HG03108 (cell line): ENCODE measurements at regions not wholly inside any gene's neighbourhood (a gene's known extent, or its start where the extent isn't known, plus 50 kb on each side); places are given as distances from the start of the nearest gene placed in this dataset.
"Not testable (repeated sequence)": the region's sequence is repeated elsewhere in the genome, so short reads cannot be mapped to it uniquely, and the experiment has no call there.

Experiments used
- ATAC-seq: cut with Tn5 transposase; IDR thresholded peaks from one replicate; pipeline ENCODE4 v1.9.1; 2021; ENCODE audit warnings: moderate library complexity; ENCODE audit not compliant: unreplicated experiment

- no peak for ATAC-seq
These were observed 225.5 kb upstream of the CDH8 start for GRCh38 chr16:62261760-62262159.

- ATAC-seq, result not testable (repeated sequence)
These were observed 222.7 kb upstream of the CDH8 start for GRCh38 chr16:62258931-62259435.

GRCh38 chr16:62256406-62256805 lies 220.2 kb upstream of the CDH8 start:
- no peak for ATAC-seq

- no peak for ATAC-seq
These were observed 218.6 kb upstream of the CDH8 start for GRCh38 chr16:62254847-62255246.

GRCh38 chr16:62254372-62254771 lies 218.1 kb upstream of the CDH8 start:
- ATAC-seq, result no peak

GRCh38 chr16:62253966-62254365 lies 217.7 kb upstream of the CDH8 start:
- ATAC-seq, result no peak

GRCh38 chr16:62249069-62249468 lies 212.8 kb upstream of the CDH8 start:
- ATAC-seq, result no peak

GRCh38 chr16:62240722-62241121 lies 204.5 kb upstream of the CDH8 start:
- ATAC-seq, result no peak

GRCh38 chr16:62225675-62226074 lies 189.4 kb upstream of the CDH8 start:
- no peak for ATAC-seq

GRCh38 chr16:62224646-62225209 lies 188.5 kb upstream of the CDH8 start:
- ATAC-seq, result no peak

- no peak for ATAC-seq
These were observed 180.6 kb upstream of the CDH8 start for GRCh38 chr16:62216837-62217236.

- no peak for ATAC-seq
These were observed 177.5 kb upstream of the CDH8 start for GRCh38 chr16:62213763-62214162.

- ATAC-seq, result no peak
These were observed 172.7 kb upstream of the CDH8 start for GRCh38 chr16:62208934-62209333.

- ATAC-seq, result no peak
These were observed 169.2 kb upstream of the CDH8 start for GRCh38 chr16:62205459-62205858.

- ATAC-seq, result no peak
These were observed 165.7 kb upstream of the CDH8 start for GRCh38 chr16:62201911-62202310.

- ATAC-seq, result no peak
These were observed 158.6 kb upstream of the CDH8 start for GRCh38 chr16:62194828-62195227.

GRCh38 chr16:62190426-62190825 lies 154.2 kb upstream of the CDH8 start:
- ATAC-seq, result no peak

GRCh38 chr16:62177351-62178203 lies 141.3 kb upstream of the CDH8 start:
- no peak for ATAC-seq

- ATAC-seq, result no peak
These were observed 134.4 kb upstream of the CDH8 start for GRCh38 chr16:62170642-62171041.

GRCh38 chr16:62167551-62167950 lies 131.3 kb upstream of the CDH8 start:
- no peak for ATAC-seq

- ATAC-seq, result no peak
These were observed 121.3 kb upstream of the CDH8 start for GRCh38 chr16:62157544-62157943.

GRCh38 chr16:62156971-62157370 lies 120.7 kb upstream of the CDH8 start:
- no peak for ATAC-seq
